ENCODE measurements at regions not wholly inside any gene's neighbourhood (a gene's known extent, or its start where the extent isn't known, plus 50 kb on each side); places are given as distances from the start of the nearest gene placed in this dataset.

DNA sequence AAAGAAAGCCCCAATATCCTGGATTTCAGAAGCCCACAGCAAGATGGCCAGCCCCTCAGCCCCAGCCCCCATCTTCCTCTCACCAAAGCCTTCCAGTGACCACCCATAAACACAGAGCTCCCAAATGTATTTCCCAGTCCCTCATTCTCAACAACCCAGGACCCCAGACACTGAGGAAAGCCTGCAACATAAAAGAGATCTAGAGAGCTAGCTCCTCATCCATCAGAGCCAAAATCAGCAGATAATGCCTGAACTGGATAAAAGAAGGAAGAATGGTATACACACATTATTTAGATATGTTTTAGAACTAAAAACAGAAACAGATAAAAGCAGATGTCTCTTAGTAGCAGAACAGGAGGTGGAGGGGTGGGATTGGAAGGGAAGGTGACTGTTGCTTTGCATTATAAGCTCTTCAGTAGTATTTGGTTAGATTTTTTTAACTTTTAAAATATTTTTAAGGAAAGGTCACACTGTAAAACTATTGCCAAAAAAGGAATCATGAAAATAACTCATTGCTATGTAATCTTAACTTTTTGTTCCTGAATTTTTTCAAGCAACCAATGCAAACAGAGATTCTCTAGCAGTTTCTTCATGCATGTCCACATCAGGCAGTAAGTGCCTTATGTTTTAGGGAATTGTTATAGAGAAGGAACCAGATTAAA lies 144.2 kb upstream of the PKDCC start:
- no peak for DNase-seq

DNA sequence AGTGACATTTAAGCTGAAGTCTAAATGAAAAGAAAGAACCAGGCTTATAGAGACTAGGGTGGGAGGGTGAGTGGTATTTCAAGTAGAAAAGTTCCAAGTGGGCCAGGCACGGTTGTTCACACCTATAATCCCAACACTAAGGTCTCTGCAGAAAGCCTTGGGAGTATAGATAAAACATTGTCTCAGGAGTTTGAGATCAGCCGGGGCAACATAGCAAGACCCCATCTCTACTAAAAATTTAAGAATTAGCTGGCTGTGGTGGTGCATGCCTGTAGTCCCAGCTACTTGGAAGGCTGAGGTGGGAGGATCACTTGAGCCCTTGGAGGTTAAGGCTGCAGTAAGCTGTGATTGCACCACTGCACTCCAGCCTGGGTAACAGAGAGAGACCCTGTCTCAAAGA lies 143.4 kb upstream of the PKDCC start:
- no peak for DNase-seq

DNA sequence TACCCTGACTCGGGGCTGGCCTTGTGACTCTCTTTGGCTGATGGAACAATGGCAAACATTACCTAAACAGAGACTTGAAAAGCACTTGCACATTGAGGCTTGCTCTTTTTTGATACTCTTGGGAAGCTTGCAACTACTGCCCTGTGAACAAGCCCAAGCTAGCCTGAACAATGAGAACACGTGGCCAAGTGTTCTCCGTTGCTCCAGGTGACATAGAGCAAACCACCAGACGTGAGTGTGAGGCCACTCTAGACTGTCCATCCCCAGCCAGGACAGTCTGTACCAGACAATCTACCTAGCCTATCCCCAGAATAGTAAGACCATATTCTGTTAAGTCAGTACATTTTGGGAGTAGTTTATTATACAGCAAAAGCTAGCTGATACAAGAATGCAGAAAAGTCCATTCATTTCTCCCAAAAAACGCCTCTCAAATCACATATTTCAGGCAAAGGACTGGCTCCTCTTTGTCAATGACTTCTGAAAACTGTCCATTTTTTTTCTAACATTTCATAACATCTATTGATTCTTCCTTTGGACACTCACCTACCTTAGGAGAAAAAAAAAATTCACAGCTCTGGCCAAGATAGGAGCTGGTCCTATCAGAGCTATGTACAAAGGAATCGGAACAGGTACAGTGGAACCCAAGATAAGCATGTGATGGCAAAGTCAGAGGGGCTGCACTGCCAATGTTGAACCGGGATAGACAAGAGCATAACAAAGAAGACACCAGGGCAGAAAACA lies 142.1 kb upstream of the PKDCC start:
- DNase-seq: no peak

DNA sequence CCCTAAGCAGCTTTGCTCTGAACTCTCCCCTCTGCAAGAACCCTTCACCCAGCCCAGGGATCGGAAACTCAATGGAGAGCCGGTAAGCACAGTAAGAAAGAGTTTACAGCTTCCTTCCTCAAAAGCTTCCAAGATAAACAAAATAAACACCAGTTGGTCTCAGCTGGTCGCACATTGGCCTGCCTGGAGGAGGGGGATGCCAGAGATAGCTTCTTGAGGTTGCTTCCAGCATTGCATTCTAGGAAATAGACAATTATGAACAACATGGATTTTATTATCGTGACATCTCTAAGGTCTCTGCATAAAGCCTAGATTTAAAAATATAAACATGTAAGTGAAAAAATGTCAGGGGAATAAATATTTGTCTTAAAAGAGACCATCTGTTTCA lies 141.5 kb upstream of the PKDCC start:
- DNase-seq: no peak

DNA sequence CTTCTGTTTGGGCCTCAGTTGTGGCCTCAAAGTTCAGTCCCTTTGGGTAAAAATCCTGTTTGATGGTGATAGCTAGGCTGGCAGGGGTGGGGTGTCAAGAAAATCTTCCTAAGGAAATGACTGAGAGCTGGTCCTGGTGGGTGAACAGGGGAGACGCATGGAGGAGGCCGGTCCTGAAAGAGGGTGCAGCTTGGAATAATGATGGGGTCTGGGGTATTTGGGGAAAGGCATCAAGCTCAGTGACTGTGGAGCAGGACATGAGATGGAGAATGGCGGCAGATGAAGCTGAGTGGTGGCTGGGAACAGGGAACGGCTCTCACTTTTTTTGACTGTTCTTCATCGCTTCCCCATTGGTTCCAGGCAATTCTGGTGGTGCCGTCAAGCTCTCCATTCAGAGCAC lies 140.7 kb upstream of the PKDCC start:
- no peak for DNase-seq

DNA sequence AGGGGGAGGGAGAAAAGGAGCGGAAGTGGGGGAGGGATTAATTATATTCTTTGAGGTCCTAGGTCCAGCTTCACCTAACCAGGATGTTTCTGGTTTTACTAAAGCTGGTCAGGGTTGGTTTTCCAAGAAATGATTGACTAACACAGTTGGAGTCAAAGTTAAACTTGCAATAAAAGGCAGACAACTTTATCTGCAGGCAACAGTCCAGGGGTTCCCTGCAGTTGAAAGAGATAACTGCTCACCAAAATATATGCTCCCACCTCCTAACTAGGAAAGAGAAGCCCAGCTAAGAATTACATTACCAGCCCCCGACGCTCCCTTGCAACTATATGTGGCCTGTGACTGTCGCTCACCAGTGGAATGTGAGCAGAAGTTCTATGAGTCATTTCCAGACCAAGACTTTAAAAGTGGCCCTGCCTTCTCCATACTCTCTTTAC lies 140.0 kb upstream of the PKDCC start:
- no peak for DNase-seq

DNA sequence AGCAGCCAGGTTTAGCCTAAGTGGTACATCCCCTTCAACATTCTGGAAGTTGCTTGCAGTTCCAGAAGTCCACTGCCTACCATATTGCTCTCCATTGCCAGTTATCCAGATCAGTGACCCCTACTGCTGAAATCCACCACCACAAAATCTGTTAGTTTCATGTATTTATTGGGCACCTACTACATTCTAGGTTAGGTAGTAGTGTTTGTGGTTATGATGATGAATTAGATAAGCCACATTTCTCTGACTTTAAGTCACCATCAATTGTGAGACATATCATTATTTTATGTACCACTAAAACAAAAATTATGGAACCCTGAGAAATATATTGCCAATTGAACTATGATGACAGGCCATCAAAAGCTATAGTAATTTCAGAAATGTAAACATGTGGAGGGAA lies 139.5 kb upstream of the PKDCC start:
- DNase-seq: no peak

DNA sequence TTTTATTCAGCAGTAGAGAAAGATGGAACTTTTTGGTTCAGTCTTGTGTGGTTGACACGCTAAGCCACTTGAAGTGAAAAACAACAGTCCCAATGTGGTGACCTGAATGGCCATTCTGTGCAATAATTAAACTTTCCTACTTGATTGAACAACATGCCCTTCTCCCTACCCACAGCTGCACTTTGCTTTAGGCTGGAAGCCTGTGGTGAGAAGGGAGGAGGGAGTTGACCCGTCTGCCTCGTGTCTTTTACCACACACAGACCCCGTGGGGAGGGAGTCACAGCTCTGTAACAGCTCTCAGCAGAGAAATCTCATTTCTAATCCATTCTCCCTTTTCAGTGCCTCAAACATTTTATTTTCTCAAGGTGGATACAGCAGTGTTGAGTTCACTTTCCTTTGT lies 138.2 kb upstream of the PKDCC start:
- DNase-seq: no peak

DNA sequence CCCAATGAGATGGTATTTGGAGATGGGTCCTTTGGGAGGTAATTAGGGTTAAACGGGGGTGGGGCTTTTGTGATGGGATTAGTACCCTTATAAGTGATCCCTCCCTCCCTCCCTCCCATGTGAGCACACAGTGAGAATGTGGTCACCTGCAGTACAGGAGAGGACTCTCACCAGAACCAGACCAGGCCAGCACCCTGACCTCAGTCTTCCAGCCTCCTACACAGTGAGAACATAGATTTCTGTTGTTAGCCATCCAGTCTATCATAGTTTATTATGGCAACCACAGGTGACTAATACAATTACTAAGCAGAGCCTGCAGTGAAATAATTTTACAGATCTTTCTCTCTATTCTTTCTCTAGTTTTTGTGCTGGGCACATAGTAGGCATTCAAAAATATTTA lies 137.7 kb upstream of the PKDCC start:
- no peak for DNase-seq

DNA sequence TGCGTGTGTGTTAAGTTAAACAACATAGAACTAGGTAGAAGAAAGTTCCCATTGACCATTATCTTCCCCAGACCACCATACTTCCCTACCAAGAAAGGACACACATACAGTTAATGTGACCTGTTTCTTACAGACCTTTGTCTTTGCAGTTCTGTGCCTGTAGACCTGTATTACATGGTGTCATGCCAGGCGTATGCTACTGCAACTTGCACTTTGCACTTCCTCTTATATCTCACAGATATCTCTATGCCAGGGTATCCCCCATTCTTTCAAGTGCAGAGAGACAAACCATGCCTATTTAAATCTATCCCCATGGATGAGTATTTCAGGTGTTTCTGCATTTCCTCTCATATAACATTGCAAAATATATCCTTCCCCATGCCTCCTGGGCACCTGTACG lies 136.8 kb upstream of the PKDCC start:
- no peak for DNase-seq

DNA sequence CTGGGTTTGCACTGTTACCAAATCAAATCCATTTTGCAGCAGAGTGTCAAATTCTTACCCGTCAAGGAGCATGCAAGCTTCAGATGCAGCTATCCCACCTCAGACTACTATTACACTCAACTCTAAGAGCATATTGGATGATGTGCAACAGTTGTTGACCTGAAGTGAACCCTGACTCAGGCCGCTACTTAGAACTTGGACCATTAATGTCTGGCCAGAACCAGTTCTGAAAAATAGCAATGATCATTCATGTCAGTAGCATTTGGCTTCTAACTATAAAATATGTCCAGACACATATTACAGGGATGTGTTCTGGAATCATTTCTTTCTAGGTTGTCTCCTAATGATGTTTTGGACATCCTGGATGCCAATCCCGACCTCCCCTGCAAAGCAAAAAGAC lies 135.5 kb upstream of the PKDCC start:
- DNase-seq: no peak

DNA sequence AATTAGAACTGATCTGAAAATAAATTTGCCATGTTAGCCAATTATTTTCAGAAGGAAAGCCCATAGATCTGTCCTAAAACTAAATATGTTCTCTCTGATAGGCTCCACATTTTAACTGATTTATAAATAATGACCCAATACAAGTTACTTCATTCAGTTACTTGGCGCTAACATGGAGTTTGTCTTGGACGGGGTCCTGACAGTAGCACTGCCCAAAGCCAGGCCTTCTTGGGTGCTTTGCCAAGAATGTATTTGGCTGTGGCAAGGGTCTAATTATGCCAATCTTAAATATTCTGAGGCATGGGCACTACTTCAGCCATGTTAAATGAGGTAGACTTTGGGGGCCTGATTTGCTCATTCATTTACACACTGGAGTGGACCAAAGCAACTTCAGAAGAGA lies 135.0 kb upstream of the PKDCC start:
- DNase-seq: no peak

DNA sequence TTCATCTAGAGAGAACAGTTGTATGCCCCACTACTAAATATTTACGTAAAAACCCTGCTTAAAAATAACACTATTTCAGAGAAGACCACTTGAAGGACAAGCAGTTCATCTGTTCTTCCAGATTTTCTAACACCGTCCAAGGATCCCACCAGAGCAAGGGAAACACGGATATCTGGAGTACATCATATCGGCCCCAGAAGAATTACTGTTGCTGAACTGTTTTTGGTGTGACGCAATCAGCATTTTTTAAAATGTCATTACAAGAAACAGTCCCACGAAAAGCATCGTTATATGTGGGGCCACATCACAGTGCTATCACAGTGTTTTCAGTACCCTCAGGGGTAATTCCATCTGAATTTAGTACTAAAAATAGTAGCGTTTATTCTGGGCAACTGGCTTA lies 134.5 kb upstream of the PKDCC start:
- no peak for DNase-seq

DNA sequence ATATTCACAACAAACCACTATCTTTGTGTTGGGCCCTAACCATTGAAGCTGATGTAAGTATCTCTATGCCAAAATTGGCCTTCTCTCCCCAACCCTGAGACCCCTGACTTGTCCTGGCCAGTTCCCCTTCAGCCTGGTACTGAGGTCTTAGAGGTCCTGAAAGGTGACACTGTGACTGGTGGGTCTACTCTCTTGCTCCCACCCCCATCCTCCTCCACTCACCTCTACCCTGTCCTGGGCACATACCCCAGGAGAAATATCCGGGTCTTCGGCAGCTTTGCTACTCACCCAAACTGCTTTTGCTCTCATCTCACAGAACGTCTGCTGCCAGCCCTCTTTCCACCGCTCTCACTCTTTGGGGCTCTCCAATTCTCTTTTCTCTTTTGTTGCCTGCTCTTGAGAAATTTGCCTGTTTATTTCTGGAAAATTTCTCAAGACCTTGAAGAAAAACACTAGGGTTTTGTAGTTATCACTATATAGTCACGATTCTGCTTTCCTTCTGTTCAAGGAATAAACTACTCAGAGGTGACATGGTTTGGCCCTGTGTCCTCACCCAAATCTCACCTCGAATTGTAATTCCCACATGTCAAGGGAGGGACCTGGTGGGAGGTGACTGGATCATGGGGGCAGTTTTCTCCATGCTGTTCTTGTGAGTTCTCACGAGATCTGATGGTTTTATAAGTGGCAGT lies 133.8 kb upstream of the PKDCC start:
- DNase-seq: no peak

DNA sequence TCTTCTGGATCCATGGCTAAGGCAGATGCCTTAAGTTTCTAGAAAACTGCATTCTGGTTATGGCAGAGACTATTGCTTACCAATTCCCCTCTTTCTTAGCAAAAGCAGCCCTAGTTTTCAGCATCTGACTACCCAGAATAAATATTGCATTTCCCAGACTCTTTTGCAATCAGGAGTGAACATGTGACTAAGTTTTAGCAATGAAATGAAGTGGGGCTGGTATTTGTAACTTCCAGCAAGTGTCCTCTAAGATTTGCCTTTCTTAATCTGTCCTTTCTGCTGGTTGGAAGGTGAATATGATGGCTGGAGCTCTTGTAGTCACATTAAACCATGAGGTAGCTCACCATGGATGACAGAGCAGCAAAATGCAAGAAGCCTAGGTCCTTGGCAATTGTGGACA lies 132.9 kb upstream of the PKDCC start:
- no peak for DNase-seq

DNA sequence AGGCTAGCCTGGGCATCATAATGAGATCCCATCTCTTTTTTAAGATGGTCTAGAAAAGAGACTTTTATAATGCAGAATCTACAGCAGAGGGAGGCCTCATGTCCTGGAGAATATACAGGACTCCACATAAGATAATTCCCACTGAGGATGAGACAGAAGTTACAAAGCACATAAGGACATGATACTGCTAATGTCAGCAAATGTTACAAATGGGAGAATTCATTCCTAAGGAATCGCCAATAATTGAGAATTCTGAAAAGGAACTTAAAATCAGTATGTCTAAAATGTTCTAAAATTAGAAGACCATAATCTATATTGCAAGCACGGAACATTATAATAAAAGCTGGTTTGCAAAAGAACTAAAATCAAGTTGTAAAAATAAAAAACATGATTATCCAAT lies 131.6 kb upstream of the PKDCC start:
- no peak for DNase-seq

DNA sequence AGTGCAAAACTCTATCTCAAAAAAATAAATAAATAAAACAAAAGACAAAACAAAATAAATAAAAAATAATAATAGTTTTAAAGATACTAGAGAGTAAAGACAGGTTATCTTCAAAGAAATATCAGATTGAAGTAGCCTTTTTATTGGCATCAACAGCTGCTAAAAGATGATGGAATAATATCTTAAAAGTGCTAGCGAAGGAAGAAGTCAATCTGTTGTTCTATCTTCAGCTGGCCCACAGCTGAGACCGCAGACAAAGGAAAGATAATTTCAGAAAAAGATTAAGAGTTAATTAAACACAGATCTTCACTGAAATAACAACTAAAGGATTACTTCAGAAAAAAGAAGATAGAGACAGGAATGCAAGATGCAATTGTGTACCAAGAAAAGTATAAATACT lies 130.2 kb upstream of the PKDCC start:
- no peak for DNase-seq

DNA sequence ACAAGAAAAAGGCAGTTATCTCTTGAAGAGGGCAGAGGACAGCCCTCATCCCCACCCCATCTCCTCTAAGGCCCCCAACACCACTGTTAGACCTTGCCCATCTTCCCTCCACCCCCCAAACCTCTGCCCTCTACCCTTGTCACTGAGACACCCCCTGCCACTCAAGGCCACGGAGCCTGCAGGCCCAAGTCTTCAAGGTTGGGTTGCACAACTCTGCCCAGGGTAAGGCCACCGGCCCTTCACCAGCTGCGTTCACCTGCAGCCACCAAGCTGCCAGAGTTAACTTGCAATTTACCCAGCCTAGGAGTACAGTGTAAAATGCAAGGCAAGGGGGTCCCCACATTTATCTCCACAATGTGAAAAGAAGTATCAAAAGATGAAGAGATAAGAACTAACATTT lies 128.7 kb upstream of the PKDCC start:
- no peak for DNase-seq

DNA sequence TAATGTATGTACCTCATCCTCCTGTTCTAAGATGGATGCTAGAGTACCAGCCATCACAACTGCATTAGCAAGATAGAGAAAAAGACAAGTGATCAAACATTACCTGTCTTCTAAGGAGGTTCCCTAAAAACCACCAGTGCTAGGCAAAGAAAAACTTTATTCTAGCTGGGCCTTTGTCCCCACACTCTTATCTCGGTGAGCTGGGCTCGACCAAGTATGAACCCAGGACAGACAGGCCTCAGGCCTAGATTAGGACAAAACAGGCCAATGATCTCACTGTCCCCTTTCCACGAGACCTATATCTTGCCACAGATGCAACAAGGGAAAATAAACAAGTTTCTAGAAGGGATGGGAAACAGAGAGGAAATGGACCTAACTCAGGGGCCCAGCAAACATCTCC lies 127.6 kb upstream of the PKDCC start:
- DNase-seq: no peak

DNA sequence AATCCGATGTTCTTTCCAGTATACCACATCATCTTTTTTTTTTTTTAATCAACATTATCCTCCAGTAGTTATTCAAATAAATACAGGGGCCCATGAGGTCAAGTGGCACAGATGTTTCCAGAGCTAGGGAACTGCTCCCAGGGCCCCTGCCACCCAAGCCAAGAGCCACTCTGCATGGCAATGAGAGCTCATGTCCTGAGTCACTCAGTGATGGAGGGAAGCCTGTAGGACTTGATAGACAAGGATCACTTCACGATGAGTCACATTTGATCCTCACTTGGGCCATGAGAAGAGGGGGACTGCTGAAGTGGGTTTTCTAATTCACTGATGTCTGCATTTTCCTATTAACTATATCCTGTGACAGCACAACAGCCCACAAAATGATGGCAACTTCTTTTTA lies 127.0 kb upstream of the PKDCC start:
- DNase-seq: no peak

DNA sequence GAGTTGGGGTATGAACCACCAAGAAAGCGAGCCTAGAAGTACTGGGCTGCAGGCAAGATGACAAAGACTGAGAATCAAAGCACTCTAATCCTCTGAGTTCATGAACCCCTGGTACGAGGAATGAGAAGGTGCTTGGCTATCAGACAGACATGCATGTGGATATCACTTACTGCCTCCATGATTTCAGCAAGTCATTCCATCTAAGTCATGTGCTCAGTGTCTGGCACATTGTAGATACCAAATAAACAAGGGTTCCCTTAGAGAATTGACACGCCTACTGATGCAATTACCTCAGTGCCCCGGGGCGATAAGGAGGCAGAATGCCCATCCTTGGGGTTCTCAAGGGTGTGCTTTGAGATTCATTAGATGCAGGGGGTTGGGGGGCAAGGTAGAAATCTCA lies 125.6 kb upstream of the PKDCC start:
- no peak for DNase-seq

DNA sequence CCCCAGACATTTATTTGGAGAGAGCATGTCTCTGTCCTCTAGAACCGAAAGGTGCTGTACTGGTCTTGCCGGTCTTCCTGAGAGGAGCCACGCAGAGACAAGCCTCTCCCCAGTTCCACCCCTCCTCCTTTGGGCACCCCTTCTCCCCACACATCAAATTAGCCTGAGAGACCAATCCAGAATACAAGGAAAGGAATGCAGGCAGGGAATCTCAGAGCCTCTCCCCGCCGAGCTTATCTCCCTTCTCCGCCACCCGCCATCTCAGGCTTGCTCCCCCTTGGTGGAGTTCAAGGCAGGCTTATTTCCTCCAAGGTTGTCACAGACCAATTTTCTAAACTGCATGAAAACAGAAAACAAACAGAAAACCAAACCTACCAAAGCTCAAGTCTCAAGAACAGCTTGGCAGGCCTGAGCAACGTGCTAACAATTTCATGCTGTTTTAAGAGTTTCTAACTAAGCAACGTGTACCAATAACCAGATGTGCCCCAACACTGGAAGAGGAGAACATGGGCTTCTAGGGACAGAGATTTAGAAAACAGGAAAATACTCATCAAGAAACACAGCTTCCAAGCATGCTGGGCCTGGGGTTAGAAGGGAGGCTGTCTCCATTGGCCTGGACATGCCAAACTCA lies 124.5 kb upstream of the PKDCC start:
- DNase-seq: no peak

DNA sequence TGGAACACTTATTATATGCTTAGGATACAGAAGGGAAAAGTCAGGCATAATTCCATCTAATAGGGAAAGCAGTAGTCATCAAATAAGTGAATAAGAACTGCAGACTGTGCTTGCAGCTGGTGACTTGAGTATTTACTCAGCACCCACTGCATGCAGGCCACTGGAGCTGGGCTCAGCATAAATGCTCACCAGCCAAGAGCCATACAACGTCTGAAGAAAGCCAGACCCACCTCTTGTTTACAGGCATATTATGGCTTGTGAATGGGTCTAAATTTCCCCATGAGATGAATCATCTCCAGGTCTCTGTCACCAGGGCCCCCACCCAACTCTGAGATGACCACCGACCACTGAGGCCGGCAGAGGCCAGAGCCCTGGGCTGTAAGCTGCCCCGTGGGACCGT lies 123.8 kb upstream of the PKDCC start:
- DNase-seq: no peak

Data from activated effector memory CD4-positive, alpha-beta T cell treated with Interleukin-2 at 50 U/mL for 16 hours (primary cell).